ENCODE measurements at regions not wholly inside any gene's neighbourhood (a gene's known extent, or its start where the extent isn't known, plus 50 kb on each side); places are given as distances from the start of the nearest gene placed in this dataset.

DNA sequence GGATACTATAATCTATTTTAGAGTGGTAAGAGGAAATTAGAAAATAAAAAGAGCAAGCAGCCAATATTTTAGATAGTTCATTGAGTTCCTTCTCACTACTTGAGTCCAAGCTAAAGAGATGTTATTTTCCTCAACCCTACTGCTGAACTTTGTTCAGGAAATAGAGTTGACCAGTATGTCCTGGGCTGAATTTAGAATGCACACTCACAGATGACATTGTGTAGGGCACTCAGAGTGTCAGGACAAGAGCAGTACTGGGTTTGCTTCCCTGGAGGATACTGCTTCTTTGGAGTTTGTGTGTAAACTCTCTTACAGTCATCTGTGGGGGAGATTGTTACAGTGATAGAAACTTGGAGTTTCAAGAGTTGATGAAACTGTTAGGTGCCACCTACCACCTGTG, 80.0 kb upstream of the AGBL1 start:
- POLR2A ChIA-PET: no interaction called here
- CTCF ChIA-PET: no interaction called here
- H3K27ac Mint-ChIP-seq: no peak overlapping the region
- Histone ChIP-seq H3K9ac (ENCODE audit: low read length) (no peak overlapping the region), H3K4me1 (ENCODE audit: control insufficient read depth in 2 of 2, insufficient read depth in 2 of 2, low read length in 2 of 2) (no peaks in the 10 kb centered on the region), H3K4me3 (ENCODE audit: control extremely low read depth in 1 of 5, extremely low read depth in 1 of 5, insufficient read depth in 1 of 5, low read depth in 2 of 5, low read length in 4 of 5) (no peak overlapping the region), H2AFZ (ENCODE audit: insufficient read depth, low read depth, low read length, poor library complexity, severe bottlenecking) (no peak overlapping the region), H3K27ac (ENCODE audit: low read length in 2 of 2) (no peak overlapping the region), H3K4me2 (replicated peaks; ENCODE audit: low read depth, low read length, poor library complexity, severe bottlenecking) (no peak overlapping the region), H3K36me3 (replicated peaks in 1 of 2; ENCODE audit: control extremely low read depth in 1 of 2, control insufficient read depth in 1 of 2, extremely low read depth in 1 of 2, insufficient read depth in 2 of 2, low read length in 1 of 2) (no peaks in the 10 kb centered on the region), H3K27me3 (replicated peaks in 1 of 4; ENCODE audit: control extremely low read depth in 1 of 4, control insufficient read depth in 3 of 4, insufficient read depth in 4 of 4, low read length in 3 of 4) (no peaks in the 10 kb centered on the region), H3K79me2 (ENCODE audit: control insufficient read depth, insufficient read depth, low read length) (no peaks in the 10 kb centered on the region), H3K9me3 (ENCODE audit: control extremely low read depth in 1 of 3, control insufficient read depth in 2 of 3, insufficient read depth in 1 of 3, low read length in 2 of 3) (peaks cover 0 to 2% (median 0%) of the 10 kb centered on the region in 3 donors), H4K20me1 (ENCODE audit: control insufficient read depth, insufficient read depth, low read length, poor library complexity, severe bottlenecking) (no peaks in the 10 kb centered on the region)
- TF ChIP-seq EZH2 (IDR thresholded peaks at IDR 0.05; ENCODE audit: borderline replicate concordance, insufficient read depth, low read depth, low read length, poor library complexity, severe bottlenecking): no peak
- TF ChIP-seq, protein P1, sequence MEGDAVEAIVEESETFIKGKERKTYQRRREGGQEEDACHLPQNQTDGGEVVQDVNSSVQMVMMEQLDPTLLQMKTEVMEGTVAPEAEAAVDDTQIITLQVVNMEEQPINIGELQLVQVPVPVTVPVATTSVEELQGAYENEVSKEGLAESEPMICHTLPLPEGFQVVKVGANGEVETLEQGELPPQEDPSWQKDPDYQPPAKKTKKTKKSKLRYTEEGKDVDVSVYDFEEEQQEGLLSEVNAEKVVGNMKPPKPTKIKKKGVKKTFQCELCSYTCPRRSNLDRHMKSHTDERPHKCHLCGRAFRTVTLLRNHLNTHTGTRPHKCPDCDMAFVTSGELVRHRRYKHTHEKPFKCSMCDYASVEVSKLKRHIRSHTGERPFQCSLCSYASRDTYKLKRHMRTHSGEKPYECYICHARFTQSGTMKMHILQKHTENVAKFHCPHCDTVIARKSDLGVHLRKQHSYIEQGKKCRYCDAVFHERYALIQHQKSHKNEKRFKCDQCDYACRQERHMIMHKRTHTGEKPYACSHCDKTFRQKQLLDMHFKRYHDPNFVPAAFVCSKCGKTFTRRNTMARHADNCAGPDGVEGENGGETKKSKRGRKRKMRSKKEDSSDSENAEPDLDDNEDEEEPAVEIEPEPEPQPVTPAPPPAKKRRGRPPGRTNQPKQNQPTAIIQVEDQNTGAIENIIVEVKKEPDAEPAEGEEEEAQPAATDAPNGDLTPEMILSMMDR (IDR thresholded peaks at IDR 0.05): no peak
- no peaks in the 10 kb centered on the region for H3K4me1 Mint-ChIP-seq
- H3K4me3 Mint-ChIP-seq: no peak overlapping the region
- H3K9me3 Mint-ChIP-seq (ENCODE audit: insufficient read depth): peaks cover 3% of the 10 kb centered on the region
- ATAC-seq (ENCODE audit: low read depth) (no peak), DNase-seq (no peak)
- peaks cover 13% of the 10 kb centered on the region for H3K27me3 Mint-ChIP-seq
- intact Hi-C loops (cut with micrococcal nuclease): no loop called here

DNA sequence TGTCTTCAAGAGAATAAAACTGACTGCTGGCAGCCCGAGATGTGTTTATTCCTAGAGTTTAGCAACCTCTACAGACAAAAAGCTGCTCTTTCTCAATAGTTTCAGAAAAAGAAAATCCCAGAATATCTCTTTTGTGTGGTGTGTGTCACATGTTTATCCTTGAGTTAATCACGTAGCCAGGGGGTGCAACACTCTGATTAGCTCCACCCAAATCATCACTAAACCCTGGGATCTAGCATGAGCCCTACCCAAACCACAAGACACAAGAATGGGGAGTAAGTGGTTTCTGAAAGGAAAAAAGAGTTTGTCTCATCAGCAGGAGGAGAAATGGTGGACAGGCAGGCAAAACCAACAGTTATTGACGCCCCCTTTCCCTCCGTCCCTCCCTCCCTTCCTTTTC, 78.5 kb upstream of the AGBL1 start:
- POLR2A ChIA-PET: no interaction called here
- TF ChIP-seq, protein P1 (IDR thresholded peaks at IDR 0.05): no peak
- no peak for TF ChIP-seq EZH2 (IDR thresholded peaks at IDR 0.05; ENCODE audit: borderline replicate concordance, insufficient read depth, low read depth, low read length, poor library complexity, severe bottlenecking)

More for the DNA sequence above, 78.5 kb upstream of the AGBL1 start:
- ATAC-seq (ENCODE audit: low read depth): no peak
- WGBS (ENCODE audit: insufficient coverage): 79% methylated on average over 2 of the region's 4 CpGs
- no peak overlapping the region for H3K9ac ChIP-seq (ENCODE audit: low read length)
- H3K4me3 ChIP-seq (ENCODE audit: control extremely low read depth in 1 of 5, extremely low read depth in 1 of 5, insufficient read depth in 1 of 5, low read depth in 2 of 5, low read length in 4 of 5): no peak overlapping the region
- H3K4me1 Mint-ChIP-seq: no peaks in the 10 kb centered on the region
- CTCF ChIA-PET: no interaction called here
- intact Hi-C loops (cut with micrococcal nuclease): no loop called here
- no peaks in the 10 kb centered on the region for H3K27me3 ChIP-seq (replicated peaks in 1 of 4; ENCODE audit: control extremely low read depth in 1 of 4, control insufficient read depth in 3 of 4, insufficient read depth in 4 of 4, low read length in 3 of 4)
- no peak overlapping the region for H2AFZ ChIP-seq (ENCODE audit: insufficient read depth, low read depth, low read length, poor library complexity, severe bottlenecking)
- H3K9me3 Mint-ChIP-seq (ENCODE audit: insufficient read depth): no peaks in the 10 kb centered on the region
- no peak overlapping the region for H3K4me3 Mint-ChIP-seq
- H3K4me1 ChIP-seq (ENCODE audit: control insufficient read depth in 2 of 2, insufficient read depth in 2 of 2, low read length in 2 of 2): no peaks in the 10 kb centered on the region
- DNase-seq: no peak
- H3K27ac ChIP-seq (ENCODE audit: low read length in 2 of 2): no peak overlapping the region
- H3K4me2 ChIP-seq (replicated peaks; ENCODE audit: low read depth, low read length, poor library complexity, severe bottlenecking): no peak overlapping the region
- no peaks in the 10 kb centered on the region for H3K36me3 ChIP-seq (replicated peaks in 1 of 2; ENCODE audit: control extremely low read depth in 1 of 2, control insufficient read depth in 1 of 2, extremely low read depth in 1 of 2, insufficient read depth in 2 of 2, low read length in 1 of 2)
- no peaks in the 10 kb centered on the region for H3K9me3 ChIP-seq (ENCODE audit: control extremely low read depth in 1 of 3, control insufficient read depth in 2 of 3, insufficient read depth in 1 of 3, low read length in 2 of 3)
- H4K20me1 ChIP-seq (ENCODE audit: control insufficient read depth, insufficient read depth, low read length, poor library complexity, severe bottlenecking): no peaks in the 10 kb centered on the region
- no peaks in the 10 kb centered on the region for H3K79me2 ChIP-seq (ENCODE audit: control insufficient read depth, insufficient read depth, low read length)
- H3K27ac Mint-ChIP-seq: no peak overlapping the region
- H3K27me3 Mint-ChIP-seq: peaks cover 10% of the 10 kb centered on the region

Data from B cell (primary cell).